Stimulated activated naive CD4-positive, alpha-beta T cell treated with Interleukin-2 at 50 U/mL for 16 hours (primary cell): ENCODE measurements at regions not wholly inside any gene's neighbourhood (a gene's known extent, or its start where the extent isn't known, plus 50 kb on each side); places are given as distances from the start of the nearest gene placed in this dataset.

Experiments
- DNase-seq: peaks from one replicate; lab custom pipeline; 2025; lab: John Stamatoyannopoulos, UW

DNA sequence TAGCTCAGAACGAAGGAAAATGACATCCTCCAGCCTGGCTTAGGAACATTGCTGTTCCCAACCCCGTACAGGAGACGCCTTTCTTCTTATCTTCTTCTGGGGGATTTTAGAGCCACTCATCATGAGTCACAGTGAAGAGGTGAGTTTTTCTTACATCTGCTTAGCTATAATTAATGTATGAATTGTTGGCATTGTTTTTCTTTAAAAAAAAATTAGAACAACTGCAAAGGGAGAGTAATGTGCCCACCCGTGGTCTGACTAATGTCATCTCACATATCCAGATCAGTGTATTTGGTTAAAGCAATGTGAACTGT, 310.6 kb upstream of the TSHZ3 start:
- no peak for DNase-seq

DNA sequence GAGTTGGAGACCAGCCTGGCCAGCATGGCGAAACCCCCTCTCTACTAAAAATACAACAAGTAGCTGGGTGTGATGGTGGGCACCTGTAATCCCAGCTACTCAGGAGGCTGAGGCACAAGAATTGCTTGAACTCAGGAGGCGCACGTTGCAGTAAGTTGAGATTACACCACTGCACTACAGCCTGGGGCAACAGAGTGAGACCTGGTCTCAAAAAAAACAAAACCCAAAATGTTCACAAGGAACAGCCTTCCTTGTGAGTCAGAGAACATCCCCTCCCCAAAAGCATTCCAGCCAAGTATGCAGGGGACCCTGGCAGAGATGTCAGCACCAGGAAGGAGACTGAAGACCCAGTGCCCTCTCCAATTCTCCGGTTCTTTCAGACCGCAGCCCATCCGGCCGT, 314.9 kb upstream of the TSHZ3 start:
- no peak for DNase-seq

DNA sequence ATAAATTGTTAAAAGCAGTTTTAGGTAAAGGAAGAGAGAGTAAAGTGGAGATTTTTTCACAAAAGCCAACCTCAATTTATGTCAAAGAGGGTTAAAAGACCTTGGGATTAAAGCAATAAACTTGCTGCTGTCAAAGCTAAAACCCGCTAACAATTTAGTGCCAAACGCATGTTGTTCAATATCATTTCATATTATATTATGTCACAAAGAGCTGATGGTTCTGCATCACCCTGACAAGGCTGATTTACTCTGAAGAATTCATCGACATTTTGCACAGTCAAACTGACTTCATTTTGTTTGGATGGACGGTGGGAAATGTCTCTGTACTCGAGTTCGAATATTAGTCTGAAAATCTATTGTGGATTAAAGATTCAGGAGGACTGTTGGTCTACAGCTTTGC, 315.8 kb upstream of the TSHZ3 start:
- DNase-seq: no peak

DNA sequence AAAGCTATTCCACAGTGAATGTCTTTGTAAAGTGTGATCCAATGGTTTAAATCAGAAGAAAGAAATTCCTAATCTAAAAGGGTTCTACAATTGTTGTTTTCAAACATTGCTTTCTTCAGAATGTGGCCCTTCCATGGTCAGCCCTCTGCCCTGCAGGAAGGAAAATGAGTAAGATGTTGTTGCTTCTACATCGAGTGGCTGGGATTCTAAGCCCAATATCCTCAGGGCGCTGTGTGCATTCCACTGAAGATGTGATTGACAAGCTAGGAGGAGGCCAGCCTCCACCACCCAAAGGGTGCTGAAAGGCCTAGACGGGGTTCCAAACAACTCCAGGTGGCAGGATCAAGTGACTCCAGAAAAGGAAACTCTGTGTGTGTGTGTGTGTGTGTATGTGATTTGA, 316.9 kb upstream of the TSHZ3 start:
- no peak for DNase-seq

DNA sequence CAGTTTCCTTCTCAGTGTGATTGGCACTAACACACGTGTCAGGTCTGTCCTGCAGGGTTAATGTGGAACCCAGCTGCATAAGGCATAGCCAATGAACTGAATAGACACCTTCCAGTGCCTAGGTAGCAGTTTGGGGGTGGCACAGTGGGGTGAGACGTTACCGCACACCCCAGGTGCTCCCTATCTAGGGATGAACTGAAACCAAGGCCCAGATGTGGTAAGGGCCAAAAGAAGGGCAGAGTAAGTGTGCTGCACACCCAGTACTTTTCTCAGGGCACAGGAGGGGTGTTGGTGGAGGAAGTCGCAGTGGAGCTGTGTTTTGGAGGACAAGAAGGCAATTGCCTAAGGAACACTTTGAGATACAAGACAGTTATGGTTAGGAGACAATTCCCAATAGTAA, 317.9 kb upstream of the TSHZ3 start:
- DNase-seq: no peak

DNA sequence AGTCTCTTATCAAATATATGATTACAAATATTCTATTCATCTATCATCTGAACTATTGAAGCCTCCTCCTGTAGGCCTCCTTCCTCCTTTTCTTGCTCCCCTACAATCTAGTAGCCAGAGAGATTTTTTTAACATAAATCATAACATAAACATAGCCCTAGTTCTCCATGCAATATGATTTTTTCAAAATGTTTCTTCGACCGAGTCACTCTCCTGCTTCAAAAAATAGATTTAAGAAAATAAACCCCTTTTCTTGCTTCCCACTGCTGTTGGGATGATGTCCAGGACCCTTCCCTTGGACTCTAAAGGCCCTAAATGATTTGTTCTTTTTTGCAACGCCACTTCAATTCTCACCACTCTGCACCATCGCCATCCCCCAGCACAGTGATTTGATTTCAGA, 319.7 kb upstream of the TSHZ3 start:
- DNase-seq: no peak

DNA sequence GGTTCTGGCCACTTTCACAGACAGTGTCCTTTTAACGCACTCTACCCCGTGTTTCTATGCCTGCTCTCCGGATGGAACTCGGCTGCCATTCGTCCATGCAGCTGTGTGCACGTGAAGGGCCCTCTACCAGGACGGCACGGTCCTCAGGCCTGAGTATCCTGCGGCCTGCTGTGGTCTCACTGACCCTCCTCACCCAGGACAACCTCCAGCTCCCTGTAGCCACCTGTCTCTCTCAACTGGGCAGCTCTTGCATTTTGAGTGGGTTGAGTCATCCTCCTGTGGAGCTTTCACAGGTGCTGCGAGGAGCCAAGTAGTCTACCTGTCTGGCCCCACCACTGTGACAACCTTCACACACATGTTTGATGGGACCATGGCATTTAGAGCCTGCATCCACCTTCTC, 321.7 kb upstream of the TSHZ3 start:
- DNase-seq: no peak

DNA sequence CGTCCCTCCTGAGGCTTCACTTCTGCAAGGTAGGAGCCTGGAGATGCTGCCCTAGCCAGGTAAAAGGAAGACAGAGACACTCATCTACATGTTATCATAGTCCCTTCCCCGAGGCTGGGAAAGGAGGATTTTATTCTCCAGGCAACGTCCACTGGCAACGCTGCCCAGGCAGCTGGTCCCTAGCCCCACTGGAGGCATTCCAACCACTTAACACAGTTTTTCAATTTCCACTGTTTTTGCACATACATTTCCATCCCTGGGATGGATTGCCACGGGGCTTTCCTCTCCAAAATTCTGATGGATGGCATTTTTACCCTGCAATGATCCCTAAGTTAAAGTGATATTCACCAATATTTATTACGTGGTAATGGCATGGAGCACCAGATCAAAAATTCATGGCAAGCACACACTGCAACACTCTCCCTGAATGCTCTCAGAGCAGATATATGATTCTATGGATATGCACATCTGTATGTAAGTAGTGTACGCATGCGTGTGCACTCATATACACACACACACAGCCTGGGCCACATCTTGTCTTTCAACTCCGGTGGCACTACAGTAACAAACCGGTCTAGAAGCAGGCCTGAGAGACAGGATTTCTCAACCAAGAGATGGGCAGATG, 322.3 kb upstream of the TSHZ3 start:
- no peak for DNase-seq

DNA sequence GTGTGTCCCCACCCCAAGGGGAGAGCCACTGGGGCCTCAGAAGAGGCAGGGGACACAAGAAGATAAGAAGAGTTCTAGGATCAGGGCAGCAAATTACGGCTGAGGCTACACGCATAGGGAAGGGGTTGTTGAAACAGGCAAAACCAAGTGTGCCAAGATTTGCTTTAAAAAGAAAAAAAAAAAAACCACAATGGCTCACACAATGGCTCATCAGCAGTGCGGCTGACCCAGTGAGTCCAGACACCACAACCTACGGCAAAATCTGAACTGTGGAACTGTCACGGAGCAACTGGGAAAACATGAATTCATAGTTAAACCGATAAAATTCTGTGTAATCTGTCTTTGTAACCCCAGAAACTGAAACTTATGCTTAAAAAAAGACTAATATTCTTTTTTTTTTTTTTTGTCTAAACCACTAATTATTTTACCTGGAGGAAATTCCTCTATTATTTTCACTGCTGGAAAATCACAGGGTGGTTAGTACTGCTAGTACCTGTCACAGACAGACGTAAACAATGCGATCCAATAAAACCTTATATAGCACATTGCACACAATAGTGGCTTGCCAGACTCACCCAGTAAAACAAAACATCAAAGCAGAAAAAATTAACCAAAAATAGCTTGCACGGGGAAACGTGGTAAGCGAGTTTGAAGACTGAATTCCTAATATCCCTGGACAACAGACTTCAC, 325.4 kb upstream of the TSHZ3 start:
- no peak for DNase-seq

DNA sequence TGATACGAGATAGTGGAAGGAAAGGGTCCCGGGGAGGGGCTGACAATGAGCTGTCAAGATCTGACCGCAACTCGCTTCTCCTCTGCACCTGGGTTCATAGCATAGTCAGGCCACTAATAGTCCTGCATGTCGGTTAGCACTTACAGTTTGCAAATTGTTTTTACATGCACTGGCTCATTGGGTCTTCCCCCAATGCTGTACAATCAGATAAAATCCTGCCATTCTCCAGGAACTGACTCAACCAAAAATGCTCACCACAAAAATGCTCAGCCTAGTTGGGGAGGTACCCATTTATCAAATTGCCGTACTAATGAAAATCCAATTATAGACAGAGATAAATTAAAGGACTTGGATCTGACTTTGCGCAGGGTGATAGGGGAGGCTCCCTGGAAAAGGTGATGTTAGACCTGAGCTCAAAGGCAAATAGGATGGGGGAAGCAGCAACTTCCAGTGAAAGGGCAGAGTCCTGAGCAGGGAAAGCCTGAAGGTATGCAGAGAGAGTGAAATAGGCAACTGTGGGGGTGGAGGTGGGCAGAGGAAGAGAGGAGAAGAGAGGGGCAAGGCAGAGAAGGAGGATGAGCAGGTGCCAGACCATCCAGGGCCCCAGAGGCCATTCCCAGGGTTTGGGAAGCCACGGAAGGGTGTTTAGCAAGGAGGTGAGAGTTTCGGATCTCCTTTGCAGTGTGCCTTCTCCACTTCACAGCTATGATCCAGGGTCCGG, 326.1 kb upstream of the TSHZ3 start:
- no peak for DNase-seq

DNA sequence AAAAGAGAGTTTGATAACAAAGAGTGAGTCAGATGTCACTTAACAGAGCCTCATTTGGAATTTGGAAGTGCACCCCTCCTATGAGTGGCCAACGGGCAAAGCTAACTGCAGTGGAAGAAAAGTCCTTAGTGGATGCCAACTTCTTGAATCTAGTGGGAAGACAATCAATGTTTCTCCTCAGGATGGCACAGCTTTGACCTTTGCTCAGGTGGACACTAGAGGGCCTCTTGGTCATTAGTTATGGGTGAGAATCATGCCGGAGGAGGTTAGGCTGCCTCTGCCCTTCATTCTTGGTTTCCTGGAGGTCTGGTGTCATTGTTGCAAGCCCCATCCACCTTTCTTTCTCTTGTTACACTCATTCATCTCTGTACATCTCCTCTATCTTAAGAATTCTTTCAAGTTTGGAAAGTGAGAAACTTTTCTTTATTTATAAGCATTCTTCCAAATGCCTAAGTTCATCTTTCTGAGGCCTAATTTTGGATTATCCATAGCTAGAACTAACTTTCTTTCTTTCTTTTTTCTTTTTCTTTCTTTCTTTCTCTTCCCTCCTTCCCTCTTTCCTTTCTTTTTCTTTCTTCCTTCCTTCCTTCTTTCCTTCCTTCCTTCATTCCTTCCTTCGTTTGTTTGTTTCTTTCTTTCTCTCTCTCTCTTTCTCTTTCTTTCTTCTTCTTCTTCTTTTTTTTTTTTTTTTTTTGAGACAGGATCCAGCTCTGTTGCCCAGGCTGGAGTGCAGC, 327.2 kb upstream of the TSHZ3 start:
- DNase-seq: no peak

DNA sequence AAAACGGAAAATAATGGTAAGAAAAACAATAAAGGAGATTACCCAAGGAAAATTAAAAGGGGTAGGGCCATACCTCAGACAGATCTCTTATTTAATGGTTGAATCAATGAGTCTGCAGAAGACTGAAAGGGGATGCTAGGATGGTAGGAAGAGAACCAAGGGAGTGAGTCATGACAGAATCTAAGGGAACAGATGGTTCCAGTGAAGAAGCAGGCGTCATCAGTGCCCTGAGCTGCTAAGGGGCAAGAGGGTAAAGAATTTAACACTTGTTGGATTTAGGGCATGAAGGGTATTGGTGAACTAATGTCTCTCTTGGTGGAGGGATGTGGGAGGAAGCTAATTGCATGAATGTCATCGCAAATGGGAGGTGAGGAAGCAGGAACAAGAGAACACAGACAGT, 329.2 kb upstream of the TSHZ3 start:
- DNase-seq: no peak

DNA sequence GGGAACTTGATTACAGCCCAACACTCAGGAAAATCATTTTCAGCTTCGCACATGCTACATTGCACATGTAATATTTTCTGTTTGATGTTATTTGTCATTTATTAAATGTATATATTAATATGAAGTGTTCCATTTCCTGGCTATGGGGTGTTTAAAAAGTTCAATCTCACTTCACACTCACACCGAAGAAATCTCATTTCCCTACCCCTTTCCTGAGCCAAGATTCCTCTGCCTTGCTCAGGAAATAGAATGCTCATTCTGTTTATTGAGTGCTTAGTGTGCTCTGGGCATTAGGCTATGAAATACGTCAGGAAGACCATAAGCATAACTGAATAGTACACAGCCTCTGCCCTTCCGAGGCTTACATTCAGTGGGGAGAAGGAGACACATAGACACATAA, 331.9 kb upstream of the TSHZ3 start:
- DNase-seq: no peak

DNA sequence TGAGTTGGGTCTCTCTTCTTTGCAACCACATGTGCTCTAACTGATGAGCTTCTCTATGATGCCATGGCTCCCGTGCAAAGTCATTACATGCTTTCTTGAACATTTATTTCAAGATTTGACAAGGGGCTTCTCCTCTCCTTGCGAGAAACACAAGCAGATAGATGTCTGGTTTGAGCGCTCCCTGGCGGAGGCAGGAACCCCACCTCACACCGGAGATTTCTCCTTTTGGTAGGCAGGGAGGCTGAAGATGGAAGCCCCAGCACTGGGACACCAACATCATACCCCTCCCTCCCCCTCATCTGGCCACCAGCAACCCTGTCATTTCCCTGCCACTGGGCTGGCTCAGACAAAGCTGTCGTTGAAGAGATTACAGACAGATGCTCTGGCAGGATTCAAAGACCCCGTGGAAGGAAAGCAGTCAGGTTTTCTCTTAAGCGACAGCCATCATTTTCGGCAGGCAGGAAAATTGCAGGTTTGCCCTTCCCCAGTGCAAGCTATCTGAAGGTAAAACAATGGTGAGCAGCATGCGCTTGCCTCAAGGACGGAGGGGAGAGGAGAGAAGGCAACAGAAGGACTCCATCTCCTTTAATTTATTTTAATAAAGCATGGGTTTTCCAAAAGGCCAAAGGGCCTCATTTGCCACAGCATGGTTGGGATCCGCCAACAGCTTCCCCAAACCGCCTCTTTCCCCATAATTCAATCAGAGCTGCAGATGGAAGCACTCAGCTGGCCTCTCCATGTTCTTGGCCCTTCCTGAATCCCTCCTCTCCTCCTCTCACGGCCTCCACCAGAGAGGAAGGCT, 344.1 kb upstream of the TSHZ3 start:
- no peak for DNase-seq

DNA sequence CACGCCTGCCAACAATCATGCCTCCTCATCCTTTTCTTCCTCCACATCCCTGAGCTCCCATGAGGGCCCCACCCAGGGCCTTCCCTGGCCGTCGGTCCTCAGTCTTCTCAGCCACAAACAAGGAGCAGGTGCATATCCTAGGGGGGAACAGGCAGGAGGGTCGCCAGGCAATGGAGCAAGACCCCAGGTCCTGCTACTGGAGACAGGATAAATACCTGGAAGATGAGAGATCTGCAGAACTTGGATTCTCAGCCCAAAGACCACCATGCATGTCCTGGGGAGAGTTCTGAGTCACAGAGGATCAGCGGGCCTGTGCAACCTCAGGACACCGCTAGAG, 344.7 kb upstream of the TSHZ3 start:
- DNase-seq: no peak

DNA sequence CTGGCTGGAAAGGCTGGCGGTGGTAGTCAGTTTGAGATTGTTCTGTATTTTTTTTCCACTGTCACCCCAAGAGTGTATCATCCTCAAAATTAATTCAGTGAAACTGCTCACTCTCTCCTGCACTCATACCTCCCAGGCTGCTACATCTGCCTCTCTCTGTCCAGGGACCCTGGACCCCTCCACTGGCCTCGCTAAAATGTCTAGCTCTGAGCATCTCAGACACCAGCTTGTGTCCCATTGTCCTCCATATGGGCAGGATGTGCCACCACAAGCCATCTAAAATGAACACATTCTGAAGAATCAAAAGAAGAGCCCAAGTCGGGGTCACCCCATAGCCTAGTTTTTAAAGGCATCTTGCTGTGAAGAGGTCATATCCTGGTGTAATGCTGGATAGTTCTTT, 345.5 kb upstream of the TSHZ3 start:
- DNase-seq: no peak

DNA sequence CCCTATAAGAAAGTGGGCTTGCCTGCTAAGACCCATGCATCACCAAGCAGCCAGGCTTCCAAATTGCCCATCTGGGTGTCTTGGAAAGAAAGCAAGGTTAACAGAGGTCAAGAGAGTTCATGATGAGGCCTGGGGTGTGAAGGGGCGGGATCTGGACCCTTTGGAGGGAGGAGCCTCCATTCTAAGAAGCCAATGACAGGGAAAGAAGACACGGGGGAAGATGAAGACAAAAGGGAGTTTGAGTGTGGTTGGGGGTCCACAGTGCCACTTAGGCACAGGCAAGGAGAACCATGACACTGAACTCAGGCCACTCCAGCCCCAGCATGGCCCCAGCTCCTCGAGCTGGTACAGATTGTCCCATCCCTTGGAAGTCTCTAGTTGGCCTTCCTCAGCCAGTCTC, 350.2 kb upstream of the TSHZ3 start:
- no peak for DNase-seq

DNA sequence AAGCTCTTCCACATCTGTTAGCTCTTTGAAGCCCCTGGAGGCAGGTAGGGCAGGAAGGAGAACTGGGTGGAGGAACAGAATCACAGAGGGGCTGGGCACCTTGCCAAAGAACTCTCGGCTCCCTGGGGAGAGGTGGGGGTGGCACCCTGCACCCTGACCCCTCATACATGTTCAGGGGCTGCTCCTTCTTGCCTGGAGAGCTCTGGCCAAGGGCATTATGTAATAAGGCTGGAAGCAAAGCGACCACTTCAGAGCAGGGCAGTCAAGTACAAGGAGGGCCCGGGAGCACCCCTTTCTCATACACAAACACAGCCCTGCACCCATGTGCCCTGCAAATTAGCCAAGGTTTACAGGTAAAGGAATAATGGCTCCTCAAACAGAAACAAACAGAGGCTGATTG, 351.9 kb upstream of the TSHZ3 start:
- no peak for DNase-seq

DNA sequence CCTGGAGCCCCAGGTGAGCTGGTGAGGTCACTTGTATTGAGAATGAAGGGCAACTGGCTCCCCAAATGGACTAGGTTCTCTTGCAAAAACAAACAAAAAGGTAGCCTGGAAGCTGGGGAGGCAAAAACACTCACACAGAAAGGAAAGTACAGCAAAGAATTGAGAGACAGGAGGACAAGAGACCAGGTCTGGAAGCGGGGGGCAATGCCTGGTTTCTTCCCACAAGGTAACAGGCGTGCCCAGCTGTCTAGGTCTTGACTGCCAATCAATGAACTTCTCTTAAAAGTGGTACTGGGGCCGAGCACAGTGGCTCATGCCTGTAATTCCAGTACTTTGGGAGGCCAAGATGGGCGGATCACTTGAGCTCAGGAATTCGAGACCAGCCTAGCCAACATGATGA, 356.4 kb upstream of the TSHZ3 start:
- DNase-seq: no peak

DNA sequence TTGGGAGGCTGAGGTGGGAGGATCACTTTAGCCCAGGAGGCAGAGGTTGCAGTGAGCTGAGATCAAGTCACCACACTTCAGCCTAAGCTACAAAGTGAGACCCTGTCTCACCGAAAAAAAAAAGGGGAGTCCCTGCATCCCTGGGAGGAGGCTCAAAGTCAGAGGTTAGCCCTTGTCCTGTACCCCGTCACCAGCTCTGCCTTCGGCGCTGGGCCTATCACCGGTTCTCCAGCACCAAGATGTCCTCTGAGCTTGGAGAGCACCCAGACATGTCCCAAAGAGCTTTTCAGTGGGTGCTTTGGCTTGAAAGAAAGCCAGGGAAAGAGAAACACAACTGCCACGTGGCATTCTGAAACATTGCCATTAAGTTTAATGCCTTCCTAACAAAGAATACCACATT, 356.9 kb upstream of the TSHZ3 start:
- DNase-seq: no peak

DNA sequence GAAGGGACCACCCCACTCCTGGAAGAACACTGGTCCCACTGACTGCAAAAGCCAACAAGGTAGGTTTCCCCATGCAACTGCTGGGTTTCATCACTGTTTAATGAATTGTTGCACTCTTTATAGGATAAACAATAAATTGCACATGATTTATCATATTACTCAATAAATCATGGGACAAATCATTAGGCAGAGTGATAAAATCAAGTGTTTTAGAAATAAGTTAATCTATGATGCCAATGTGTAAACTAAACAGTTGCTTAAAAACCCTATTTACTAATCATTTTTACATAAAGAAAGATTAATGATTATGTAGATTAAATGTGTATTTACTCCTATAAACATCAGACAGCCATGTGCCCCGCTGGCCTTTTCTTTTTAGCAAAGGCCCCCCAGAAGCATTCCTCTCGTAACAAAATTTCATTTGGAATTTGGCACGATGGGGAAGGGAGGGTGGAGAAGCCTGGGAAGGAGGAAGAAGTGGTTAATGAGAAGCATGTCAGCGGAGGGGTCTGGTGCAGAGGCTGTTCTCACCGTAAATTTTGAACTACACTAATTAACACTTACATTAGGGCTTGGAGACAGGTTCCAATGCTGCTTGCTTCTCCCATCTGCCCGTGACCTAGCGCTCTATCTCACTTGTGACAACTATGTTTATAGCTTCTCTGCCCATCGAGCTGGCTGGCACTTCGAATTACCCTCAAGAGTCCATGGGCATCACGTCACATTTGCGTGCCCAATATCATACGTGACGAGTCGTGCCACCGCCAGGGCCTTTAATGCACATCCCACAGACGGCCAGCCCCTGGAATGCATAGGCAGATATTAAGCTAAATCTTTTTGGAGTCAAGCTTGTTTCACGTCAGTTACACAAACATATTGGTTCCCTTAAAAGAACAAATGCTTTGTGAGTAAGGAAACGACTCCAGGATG, 357.7 kb upstream of the TSHZ3 start:
- no peak for DNase-seq
